Inflammatory macrophage (primary cell): ENCODE measurements at regions not wholly inside any gene's neighbourhood (a gene's known extent, or its start where the extent isn't known, plus 50 kb on each side); places are given as distances from the start of the nearest gene placed in this dataset.

Experiments used
- DNase-seq, 2 donors: peaks; one replicate each; pipeline ENCODE4 v3.0.0-alpha.2; 2020 to 2022

DNA sequence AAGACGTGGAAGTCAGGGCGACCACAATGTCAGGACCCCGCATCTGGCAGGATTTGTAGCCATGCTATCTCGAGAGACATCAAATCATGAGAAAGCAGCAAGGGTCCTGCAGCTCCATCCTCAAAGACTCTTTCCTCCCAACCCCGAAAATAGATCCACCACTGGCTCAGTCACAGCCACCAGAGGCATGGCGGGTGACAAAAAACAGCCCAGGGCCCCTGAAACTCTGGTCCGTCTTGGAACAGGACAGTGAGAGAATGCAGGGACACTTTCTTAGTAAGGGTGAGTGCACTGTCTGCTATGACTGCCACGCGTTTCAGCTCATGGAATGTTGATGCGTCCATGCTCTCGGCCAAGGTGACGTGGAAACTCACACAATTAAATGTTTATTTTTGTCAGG is 220.9 kb downstream of the IRX2 start:
- no peak for DNase-seq

DNA sequence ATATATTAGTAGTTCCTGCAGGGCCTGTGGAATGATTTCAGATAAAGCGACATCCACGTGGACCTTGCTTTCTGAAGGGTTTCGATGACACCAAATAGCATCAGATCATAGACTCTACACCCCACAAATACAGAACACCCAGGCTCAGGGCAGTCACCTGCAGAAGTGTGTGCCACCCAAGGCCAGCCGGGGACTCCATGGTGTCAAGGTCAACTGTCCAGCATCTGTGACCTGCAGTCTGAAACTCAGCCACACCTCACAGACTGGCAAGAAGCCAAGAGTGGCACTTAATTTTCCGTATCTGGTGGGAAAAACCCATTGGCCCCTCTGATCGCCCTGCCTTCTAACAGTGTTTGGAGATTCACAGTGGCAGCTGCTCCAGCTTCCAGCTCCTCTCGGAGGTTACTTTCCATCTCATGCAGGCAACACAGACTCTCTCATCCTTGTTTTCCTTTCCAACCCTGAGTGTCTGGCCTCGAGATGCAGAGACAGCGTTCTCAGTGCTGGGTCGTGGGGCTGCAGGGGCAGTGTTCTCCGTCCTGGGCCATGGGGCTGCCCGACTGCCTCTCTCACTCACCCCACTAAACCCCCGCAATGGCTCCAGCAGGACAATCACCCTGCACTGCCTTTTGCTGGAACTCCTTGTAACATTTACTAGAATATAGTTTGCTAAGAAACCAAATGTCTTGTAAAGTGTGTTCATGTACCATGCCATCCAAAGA is 221.9 kb downstream of the IRX2 start:
- DNase-seq: no peak

- no peak for DNase-seq
Measured at GRCh38 chr5:2525351-2525750, 226.1 kb downstream of the IRX2 start.

DNA sequence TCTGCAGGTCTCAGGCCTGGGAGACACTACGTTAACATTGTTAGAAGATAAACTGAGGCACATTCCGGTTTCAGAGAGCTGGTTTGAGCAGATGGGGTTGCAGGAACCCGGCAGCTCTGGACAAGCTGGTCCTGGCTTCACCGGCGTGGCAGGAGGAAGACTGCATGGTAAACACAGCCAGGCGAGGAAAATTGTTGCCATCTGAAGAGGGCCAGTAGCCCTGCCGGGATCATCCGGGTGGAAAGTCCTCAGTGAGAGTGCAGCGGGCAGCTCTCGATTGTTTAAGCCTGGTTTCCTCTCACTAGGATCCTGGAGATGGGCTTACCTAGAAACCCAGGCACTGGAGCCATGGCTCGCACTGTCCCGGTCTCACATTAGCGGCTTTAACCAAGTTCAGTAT is 226.9 kb downstream of the IRX2 start:
- DNase-seq: no peak

DNA sequence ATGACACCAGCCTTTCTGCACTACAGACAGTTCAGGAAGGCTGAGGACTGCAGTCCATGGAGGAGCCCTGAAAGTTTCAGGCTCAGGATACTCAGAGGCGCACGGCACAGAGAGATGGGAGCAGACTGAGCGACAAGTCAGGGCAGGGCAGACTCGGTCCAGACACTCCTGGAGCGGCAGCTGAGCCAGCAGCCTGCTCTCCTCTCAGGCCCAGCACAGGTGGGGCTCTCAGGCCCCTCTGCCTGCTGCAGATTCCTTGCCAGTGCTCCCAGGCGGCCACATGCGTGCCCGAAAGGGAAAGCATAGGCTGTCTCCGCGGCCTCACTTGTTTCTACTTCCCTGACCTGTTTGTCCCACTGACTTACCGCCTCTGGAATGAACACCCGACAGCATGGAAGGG is 228.3 kb downstream of the IRX2 start:
- DNase-seq: no peak

DNA sequence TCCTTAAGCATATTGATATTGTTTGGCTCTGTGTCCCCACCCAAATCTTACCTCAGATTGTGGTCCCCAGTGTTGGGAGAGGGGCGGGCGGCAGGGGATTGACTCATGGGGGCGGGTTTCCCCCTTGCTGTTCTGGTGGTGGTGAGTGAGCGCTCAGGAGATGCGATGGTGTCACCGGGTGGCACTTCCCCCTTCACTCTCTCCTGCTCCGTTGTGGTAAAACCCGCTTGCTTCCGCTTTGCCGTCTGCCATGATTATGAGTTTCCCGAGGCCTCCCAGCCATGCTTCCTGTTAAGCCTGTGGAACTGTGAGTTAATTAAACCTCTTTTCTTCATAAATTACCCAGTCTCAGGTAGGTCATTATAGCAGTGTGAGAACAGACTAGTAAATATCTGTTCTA is 229.1 kb downstream of the IRX2 start:
- DNase-seq: no peak

- DNase-seq: no peak
Measured at GRCh38 chr5:2519153-2519552, 232.3 kb downstream of the IRX2 start.

GRCh38 chr5:2517451-2517850 is 234.0 kb downstream of the IRX2 start:
- DNase-seq: no peak

DNA sequence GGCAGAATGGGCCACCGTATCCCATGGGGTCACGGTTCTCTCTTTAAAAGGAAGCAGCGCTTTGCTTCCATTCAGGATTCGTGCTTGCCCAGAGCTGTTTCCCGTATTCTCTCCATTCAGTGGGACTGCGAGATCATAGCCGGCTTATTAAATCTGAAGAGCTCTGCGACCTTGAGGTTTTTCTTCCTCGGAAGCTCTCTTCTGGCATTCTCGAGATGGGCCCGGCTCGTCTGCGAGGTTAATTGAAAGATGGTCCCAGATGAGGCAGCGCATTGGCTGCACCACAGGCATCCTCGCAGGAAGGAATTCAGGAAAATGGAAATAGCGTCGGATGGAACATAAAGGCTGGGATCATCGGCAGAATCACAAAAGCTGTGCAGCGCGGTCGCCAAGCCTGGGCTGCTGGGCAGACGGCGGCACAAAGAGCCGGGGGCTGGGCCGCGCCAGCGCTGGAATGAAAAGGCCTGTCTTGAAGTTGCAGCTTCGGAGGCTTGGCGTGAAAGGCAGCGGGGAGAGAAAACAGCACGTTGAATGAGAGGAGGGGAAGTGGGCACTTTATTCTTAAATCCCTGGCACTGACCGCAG is 236.2 kb downstream of the IRX2 start:
- no peak for DNase-seq

GRCh38 chr5:2514484-2514883 is 237.0 kb downstream of the IRX2 start:
- DNase-seq: no peak

DNA sequence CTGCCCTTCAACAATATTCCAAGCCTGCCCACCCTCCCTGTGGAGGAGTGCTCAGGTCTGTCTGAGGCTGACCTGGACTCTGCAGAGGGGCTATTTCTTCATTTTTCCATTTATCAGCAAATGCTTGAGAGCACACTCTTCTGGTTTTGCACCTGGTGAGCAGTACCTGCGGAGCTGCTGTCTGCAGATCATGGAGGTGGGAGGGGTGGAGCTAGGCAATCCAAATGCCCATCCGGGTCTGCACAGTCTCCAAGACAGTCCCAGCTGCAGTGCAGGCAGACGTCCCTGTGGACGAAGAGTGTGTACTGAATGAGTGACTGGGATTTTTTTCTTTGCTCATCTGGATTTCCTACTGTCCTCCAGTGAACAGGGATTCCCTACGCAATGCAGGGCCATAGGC is 239.8 kb downstream of the IRX2 start:
- DNase-seq: no peak

DNA sequence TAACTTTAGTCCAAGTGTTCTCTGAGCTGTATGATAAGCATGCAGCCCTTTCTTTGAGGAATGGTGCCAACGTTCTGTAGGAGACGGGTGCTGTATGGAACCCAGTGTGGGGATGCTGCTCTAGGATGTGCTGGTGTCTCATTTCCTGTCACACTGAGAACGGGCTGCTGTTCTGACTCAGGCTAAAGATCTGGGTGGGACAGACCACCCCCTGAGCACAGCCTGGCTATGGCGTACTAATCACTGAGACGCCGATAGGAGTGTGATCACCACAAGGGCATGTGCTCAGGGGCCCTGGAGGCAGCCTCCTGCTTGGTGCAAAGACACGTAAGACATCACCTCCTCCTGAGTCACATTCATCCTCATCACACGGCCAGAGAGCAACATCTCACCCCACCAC is 240.4 kb downstream of the IRX2 start:
- no peak for DNase-seq

DNA sequence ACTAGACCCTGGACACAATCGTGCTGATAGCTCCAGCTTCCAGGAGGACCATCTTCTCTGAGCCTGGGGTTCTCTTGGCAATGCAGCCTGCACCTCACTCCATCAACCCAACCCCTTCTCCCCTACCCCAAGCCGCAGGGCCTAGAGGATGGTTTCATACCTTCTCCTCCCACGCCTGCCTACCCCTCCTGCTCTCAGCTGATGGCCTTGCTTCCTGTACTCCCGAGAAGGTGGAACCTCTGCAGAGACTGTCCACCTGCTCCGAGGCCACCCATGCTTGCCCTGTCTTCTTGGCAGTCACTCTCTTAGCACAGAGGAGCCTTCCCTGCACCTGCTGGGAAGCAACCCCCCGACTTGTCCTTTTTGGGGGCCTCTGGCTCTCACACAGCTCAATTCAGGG is 241.9 kb downstream of the IRX2 start:
- no peak for DNase-seq

GRCh38 chr5:2508514-2508913 is 243.0 kb downstream of the IRX2 start:
- no peak for DNase-seq

- no peak for DNase-seq
Measured at GRCh38 chr5:2507611-2508010, 243.9 kb downstream of the IRX2 start.

DNA sequence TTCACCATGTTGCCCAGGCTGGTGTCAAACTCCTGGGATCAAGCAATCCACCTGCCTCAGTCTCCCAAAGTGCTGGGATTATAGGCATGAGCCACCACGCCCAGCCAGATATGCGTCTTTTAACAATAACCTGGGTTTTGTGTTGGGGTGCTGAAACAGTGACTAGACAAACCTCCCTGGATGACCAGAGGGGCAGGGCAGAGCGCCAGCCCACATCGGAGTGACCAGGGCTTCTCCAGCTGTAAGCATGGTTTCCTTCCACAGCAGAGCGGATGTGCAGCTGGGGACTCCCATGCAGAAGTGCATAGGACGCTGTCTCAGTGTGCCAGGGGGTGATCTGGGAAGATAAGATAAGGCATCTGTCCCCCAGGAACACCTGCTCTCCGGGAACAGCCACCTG is 244.9 kb downstream of the IRX2 start:
- no peak for DNase-seq

DNA sequence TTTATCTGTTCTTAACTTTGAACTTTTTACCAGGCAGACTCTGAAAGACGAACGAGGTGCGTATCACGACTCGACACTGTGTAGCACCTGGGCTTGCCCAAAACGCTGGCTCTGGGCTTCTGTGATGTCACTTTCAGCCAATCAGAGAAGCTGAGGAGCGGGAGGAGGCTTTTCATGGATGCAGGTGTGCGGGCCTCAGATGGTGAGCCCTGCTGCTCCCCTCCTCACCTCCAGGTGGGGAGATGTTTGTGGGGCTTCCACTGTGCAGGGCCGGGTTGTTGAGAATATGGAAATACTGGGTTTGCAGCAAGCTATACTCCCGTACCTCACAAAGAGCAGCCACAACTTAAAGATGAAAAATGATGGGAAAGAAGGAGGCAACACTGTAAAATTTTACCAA is 246.3 kb downstream of the IRX2 start:
- DNase-seq: no peak

DNA sequence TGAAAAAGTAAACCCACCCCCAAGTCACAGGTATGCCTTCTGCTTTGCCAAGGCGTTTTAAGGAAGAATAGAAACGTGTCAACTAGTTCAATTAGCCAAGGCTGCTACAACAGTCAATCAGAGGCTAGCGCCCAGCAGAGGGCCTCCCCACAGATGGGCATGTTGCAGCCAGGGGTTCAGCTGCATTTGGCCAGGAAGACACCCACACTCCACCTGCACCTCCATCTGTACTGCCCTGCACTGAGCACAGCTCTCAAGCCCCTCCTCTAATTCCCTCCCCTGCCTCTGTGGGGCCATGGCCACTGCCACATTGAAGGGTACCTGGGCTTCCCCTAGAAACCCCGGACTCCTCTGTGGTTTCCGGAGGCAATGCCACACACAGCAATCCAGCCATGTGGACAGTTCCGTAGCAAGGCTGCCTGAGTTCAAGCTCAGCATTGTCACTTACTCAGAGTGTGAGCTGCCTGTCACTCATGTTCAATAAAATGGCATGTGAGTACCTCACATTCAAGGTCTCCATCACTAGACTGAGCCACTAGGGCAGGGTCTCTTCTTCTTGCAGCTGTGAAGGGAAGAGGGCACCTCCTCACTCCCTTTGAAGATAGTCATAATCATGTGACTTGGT is 248.4 kb downstream of the IRX2 start:
- no peak for DNase-seq

- no peak for DNase-seq
Measured at GRCh38 chr5:2499917-2500316, 251.6 kb downstream of the IRX2 start.

- DNase-seq: no peak
Measured at GRCh38 chr5:2496891-2497290, 254.6 kb downstream of the IRX2 start.

DNA sequence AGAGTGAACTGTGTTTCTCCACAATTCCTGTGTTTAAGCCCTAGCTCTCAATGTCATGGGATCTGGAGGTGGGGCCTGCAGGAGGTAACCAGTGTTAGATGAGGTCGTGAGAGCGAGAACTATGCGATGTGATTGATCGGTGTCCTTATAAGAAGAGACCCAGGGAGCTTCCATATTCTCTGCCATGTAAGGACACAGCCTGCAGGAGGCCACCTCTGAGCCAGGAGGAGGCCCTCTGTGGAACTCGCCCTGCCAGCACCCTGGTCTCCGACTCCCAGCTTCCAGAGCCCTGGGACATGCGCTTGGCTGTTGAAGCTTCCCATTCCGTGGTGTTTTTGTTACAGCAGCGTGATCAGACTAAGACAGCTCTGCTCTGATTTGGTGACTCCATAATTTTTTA is 255.4 kb downstream of the IRX2 start:
- DNase-seq: no peak

DNA sequence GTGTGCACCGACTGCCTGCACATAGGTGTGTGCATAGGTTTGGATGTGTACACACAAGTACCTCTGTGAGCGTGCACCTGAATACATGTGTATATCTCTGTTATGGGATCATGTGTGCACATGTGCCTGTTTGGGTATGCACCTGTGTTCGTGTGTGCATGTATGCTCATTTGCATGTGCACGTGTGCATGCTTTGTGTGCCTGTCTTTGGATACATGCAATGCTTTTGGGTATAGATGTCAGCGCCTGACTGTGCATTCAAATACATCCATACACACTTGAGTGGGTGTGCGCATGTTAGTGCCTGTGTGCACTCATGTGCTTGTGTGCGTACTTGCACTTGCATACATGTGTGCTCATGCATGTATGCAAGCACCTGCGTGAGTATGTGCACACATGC is 258.1 kb downstream of the IRX2 start:
- DNase-seq: no peak

DNA sequence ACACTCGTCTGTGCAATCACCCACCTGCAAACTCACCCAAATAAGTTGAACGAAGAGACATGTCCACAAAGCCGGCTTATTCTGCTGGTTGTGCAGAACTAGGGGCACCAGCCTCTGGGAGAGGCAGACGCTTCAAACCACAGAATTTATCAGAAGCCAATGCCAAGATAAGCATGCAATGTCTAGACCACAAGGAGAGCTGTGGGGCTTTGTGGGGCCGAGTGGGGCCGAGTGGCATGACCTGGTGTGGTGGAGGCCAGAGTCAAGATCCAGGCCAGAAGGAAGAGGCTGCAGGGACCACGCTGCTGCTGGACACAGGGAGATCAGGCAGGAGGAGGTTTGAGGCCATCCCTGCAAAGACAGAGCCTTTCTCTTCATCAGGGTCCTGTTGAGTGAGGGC is 259.0 kb downstream of the IRX2 start:
- DNase-seq: no peak

- DNase-seq: no peak
Measured at GRCh38 chr5:2491846-2492245, 259.6 kb downstream of the IRX2 start.

DNA sequence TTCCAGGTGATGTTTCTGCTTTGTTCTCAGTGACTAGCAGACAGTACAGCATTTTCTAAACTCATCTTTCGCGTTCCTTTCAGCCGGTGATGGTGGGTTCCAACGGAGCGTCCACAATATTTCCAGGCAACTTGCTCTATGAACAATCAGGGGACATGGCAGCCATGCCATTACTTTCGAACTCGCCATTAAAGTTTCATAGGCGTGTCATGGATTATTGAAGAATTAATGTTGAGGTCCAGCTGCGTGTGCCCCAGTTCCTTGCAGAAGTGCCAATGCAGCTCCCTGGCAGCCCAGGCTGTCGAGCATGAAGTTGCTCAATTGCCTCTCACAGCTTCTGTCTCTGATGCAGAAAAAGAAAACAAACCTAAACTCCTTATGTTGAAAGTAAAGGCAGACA is 262.2 kb downstream of the IRX2 start:
- no peak for DNase-seq
